ENCODE measurements at regions not wholly inside any gene's neighbourhood (a gene's known extent, or its start where the extent isn't known, plus 50 kb on each side); places are given as distances from the start of the nearest gene placed in this dataset.

- no peak for TF ChIP-seq CTCF (IDR thresholded peaks at IDR 0.05)
- Histone ChIP-seq H2AFZ (no peak overlapping the region), H3K4me2 (ENCODE audit: low read length) (no peak overlapping the region), H3K9me3 (ENCODE audit: control insufficient read depth, low read length) (no peaks in the 10 kb centered on the region), H3K79me2 (no peaks in the 10 kb centered on the region), H3K27me3 (ENCODE audit: control insufficient read depth, insufficient read depth, low read length) (no peaks in the 10 kb centered on the region), H3K36me3 (ENCODE audit: control insufficient read depth, insufficient read depth, low read length) (no peaks in the 10 kb centered on the region), H3K4me3 (ENCODE audit: low read depth, low read length) (no peak overlapping the region), H3K4me1 (no peaks in the 10 kb centered on the region), H3K27ac (no peak overlapping the region), H3K9ac (no peak overlapping the region)
These were observed 405.9 kb upstream of the MAGEB16 start for GRCh38 chrX:35392232-35392631.

GRCh38 chrX:35406386-35406785, 391.8 kb upstream of the MAGEB16 start:
- Histone ChIP-seq H3K9me3 (ENCODE audit: control insufficient read depth, low read length) (no peaks in the 10 kb centered on the region), H3K36me3 (ENCODE audit: control insufficient read depth, insufficient read depth, low read length) (no peaks in the 10 kb centered on the region), H3K4me1 (no peaks in the 10 kb centered on the region), H3K27me3 (ENCODE audit: control insufficient read depth, insufficient read depth, low read length) (no peaks in the 10 kb centered on the region), H3K27ac (no peak overlapping the region), H3K79me2 (no peaks in the 10 kb centered on the region), H3K9ac (no peak overlapping the region), H2AFZ (no peak overlapping the region), H3K4me2 (ENCODE audit: low read length) (no peak overlapping the region), H3K4me3 (ENCODE audit: low read depth, low read length) (no peak overlapping the region)
- no peak for TF ChIP-seq CTCF (IDR thresholded peaks at IDR 0.05)

- no peak for TF ChIP-seq CTCF (IDR thresholded peaks at IDR 0.05)
- no peaks in the 10 kb centered on the region for H3K4me1 ChIP-seq
- H3K4me2 ChIP-seq (ENCODE audit: low read length): no peak overlapping the region
- H3K9me3 ChIP-seq (ENCODE audit: control insufficient read depth, low read length): no peaks in the 10 kb centered on the region
- no peaks in the 10 kb centered on the region for H3K79me2 ChIP-seq
- H3K27ac ChIP-seq: no peak overlapping the region
- H3K4me3 ChIP-seq (ENCODE audit: low read depth, low read length): no peak overlapping the region
- no peaks in the 10 kb centered on the region for H3K27me3 ChIP-seq (ENCODE audit: control insufficient read depth, insufficient read depth, low read length)
- no peak overlapping the region for H2AFZ ChIP-seq
- H3K9ac ChIP-seq: no peak overlapping the region
- no peaks in the 10 kb centered on the region for H3K36me3 ChIP-seq (ENCODE audit: control insufficient read depth, insufficient read depth, low read length)
These were observed 381.4 kb upstream of the MAGEB16 start for GRCh38 chrX:35416782-35417181.

- TF ChIP-seq CTCF (IDR thresholded peaks at IDR 0.05): no peak
- no peaks in the 10 kb centered on the region for H3K79me2 ChIP-seq
- H2AFZ ChIP-seq: no peak overlapping the region
These were observed 366.1 kb upstream of the MAGEB16 start for GRCh38 chrX:35432056-35432455.

GRCh38 chrX:35439034-35439660, 359.0 kb upstream of the MAGEB16 start:
- Histone ChIP-seq H3K27me3 (ENCODE audit: control insufficient read depth, insufficient read depth, low read length) (no peaks in the 10 kb centered on the region), H3K27ac (no peak overlapping the region)
- no peak for TF ChIP-seq CTCF (IDR thresholded peaks at IDR 0.05)

More at GRCh38 chrX:35432056-35432455, 366.1 kb upstream of the MAGEB16 start:
- Histone ChIP-seq H3K4me3 (ENCODE audit: low read depth, low read length) (no peak overlapping the region), H3K27me3 (ENCODE audit: control insufficient read depth, insufficient read depth, low read length) (no peaks in the 10 kb centered on the region), H3K9me3 (ENCODE audit: control insufficient read depth, low read length) (no peaks in the 10 kb centered on the region), H3K4me2 (ENCODE audit: low read length) (no peak overlapping the region), H3K27ac (no peak overlapping the region), H3K4me1 (no peaks in the 10 kb centered on the region), H3K9ac (no peak overlapping the region), H3K36me3 (ENCODE audit: control insufficient read depth, insufficient read depth, low read length) (no peaks in the 10 kb centered on the region)

More at GRCh38 chrX:35439034-35439660, 359.0 kb upstream of the MAGEB16 start:
- Histone ChIP-seq H3K9me3 (ENCODE audit: control insufficient read depth, low read length) (no peaks in the 10 kb centered on the region), H2AFZ (no peak overlapping the region), H3K79me2 (no peaks in the 10 kb centered on the region), H3K4me3 (ENCODE audit: low read depth, low read length) (no peak overlapping the region), H3K4me1 (no peaks in the 10 kb centered on the region), H3K9ac (no peak overlapping the region), H3K4me2 (ENCODE audit: low read length) (no peak overlapping the region), H3K36me3 (ENCODE audit: control insufficient read depth, insufficient read depth, low read length) (no peaks in the 10 kb centered on the region)

All from parathyroid adenoma (tissue), 2 donors.